ENCODE measurements at regions not wholly inside any gene's neighbourhood (a gene's known extent, or its start where the extent isn't known, plus 50 kb on each side); places are given as distances from the start of the nearest gene placed in this dataset.

DNA sequence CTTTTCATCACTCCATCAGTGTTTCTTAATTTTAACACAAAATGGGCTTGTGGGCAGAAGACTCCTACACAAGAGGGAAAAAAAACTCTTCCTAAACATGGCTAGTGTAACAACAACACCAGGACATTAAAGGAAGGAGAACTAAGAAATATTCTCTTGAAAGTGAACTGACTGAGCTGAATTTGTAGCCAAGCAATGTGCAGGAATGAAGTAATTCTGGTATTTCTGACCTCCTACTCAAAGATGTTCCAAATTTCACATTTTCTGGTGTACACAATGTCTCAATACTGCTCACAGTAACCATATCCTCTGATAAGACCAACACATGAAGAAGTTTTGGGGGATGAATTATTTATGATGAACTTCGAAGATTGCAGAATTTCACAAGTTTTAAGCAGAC, 357.3 kb downstream of the DUSP6 start:
- Histone ChIP-seq H3K4me2 (no peak overlapping the region), H3K9ac (no peak overlapping the region), H3K4me3 (ENCODE audit: low read depth in 2 of 2, low read length in 1 of 2) (no peak overlapping the region), H3K36me3 (replicated peaks in 1 of 2; ENCODE audit: control insufficient read depth in 1 of 2, insufficient read depth in 2 of 2, low read length in 1 of 2) (no peaks in the 10 kb centered on the region), H2AFZ (ENCODE audit: low read depth) (no peak overlapping the region), H3K9me2 (no peaks in the 10 kb centered on the region), H3K79me2 (ENCODE audit: insufficient read depth) (no peaks in the 10 kb centered on the region), H3K27ac (ENCODE audit: low read depth in 2 of 2, low read length in 1 of 2) (no peak overlapping the region), H3K4me1 (ENCODE audit: control insufficient read depth in 1 of 2, insufficient read depth in 2 of 2, low read depth in 1 of 2, low read length in 1 of 2) (no peaks in the 10 kb centered on the region), H3K27me3 (ENCODE audit: insufficient read depth) (no peaks in the 10 kb centered on the region), H3F3A (replicated peaks; ENCODE audit: insufficient read depth) (no peaks in the 10 kb centered on the region), H3K9me3 (no peaks in the 10 kb centered on the region), H4K20me1 (ENCODE audit: insufficient read depth) (no peaks in the 10 kb centered on the region)
- WGBS (ENCODE audit: low lambda C conversion rate) = 29% methylated on average over 1 of the region's 1 CpG
- DNase-seq = no peak
- CTCF ChIA-PET = interaction anchor here (0.6 to 2.1 kb wide), 6 partner anchors 25 to 922 kb away, joined by 3 to 11 read pairs (median 3); no protein-coding TSS in a partner anchor
- no peak for TF ChIP-seq POLR2AphosphoS5 (IDR thresholded peaks at IDR 0.05; ENCODE audit: low read depth, low read length)
- TF ChIP-seq, protein P1, sequence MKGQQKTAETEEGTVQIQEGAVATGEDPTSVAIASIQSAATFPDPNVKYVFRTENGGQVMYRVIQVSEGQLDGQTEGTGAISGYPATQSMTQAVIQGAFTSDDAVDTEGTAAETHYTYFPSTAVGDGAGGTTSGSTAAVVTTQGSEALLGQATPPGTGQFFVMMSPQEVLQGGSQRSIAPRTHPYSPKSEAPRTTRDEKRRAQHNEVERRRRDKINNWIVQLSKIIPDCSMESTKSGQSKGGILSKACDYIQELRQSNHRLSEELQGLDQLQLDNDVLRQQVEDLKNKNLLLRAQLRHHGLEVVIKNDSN (IDR thresholded peaks at IDR 0.05; ENCODE audit: borderline replicate concordance, low read depth) = no peak
- TF ChIP-seq MEF2A (IDR thresholded peaks at IDR 0.05; ENCODE audit: borderline replicate concordance, low read depth) = no peak
- TF ChIP-seq RXRA (IDR thresholded peaks at IDR 0.05; ENCODE audit: borderline replicate concordance, low read depth) = no peak
- TF ChIP-seq TEAD4 (IDR thresholded peaks at IDR 0.05; ENCODE audit: borderline replicate concordance, insufficient read depth) = no peak
- TF ChIP-seq, protein P2, sequence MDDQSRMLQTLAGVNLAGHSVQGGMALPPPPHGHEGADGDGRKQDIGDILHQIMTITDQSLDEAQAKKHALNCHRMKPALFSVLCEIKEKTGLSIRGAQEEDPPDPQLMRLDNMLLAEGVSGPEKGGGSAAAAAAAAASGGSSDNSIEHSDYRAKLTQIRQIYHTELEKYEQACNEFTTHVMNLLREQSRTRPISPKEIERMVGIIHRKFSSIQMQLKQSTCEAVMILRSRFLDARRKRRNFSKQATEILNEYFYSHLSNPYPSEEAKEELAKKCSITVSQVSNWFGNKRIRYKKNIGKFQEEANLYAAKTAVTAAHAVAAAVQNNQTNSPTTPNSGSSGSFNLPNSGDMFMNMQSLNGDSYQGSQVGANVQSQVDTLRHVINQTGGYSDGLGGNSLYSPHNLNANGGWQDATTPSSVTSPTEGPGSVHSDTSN (IDR thresholded peaks at IDR 0.05) = no peak
- no peak for TF ChIP-seq RFX5 (IDR thresholded peaks at IDR 0.05; ENCODE audit: low read length)
- TF ChIP-seq RAD21 (IDR thresholded peaks at IDR 0.05; ENCODE audit: low read length) = no peak
- TF ChIP-seq GABPA (IDR thresholded peaks at IDR 0.05; ENCODE audit: low read depth) = no peak
- POLR2A ChIA-PET = no interaction called here

- Histone ChIP-seq H3K9ac (no peak overlapping the region), H4K20me1 (ENCODE audit: insufficient read depth) (no peaks in the 10 kb centered on the region), H3K4me1 (ENCODE audit: control insufficient read depth in 1 of 2, insufficient read depth in 2 of 2, low read depth in 1 of 2, low read length in 1 of 2) (no peaks in the 10 kb centered on the region), H3K9me3 (no peaks in the 10 kb centered on the region), H3K9me2 (no peaks in the 10 kb centered on the region), H3K79me2 (ENCODE audit: insufficient read depth) (no peaks in the 10 kb centered on the region), H3F3A (replicated peaks; ENCODE audit: insufficient read depth) (no peaks in the 10 kb centered on the region), H3K4me2 (no peak overlapping the region), H3K27ac (ENCODE audit: low read depth in 2 of 2, low read length in 1 of 2) (no peak overlapping the region), H2AFZ (ENCODE audit: low read depth) (no peak overlapping the region), H3K27me3 (ENCODE audit: insufficient read depth) (no peaks in the 10 kb centered on the region), H3K4me3 (ENCODE audit: low read depth in 2 of 2, low read length in 1 of 2) (no peak overlapping the region), H3K36me3 (replicated peaks in 1 of 2; ENCODE audit: control insufficient read depth in 1 of 2, insufficient read depth in 2 of 2, low read length in 1 of 2) (no peaks in the 10 kb centered on the region)
- TF ChIP-seq RAD21 (IDR thresholded peaks at IDR 0.05; ENCODE audit: low read length) (no peak), MEF2A (IDR thresholded peaks at IDR 0.05; ENCODE audit: borderline replicate concordance, low read depth) (no peak), FOXM1 (IDR thresholded peaks at IDR 0.05; ENCODE audit: low read depth) (no peak), MXI1 (IDR thresholded peaks at IDR 0.05; ENCODE audit: low read depth, low read length) (no peak), TCF12 (IDR thresholded peaks at IDR 0.05) (no peak), RXRA (IDR thresholded peaks at IDR 0.05; ENCODE audit: borderline replicate concordance, low read depth) (no peak)
- TF ChIP-seq, protein P2 (IDR thresholded peaks at IDR 0.05) = no peak
- DNase-seq = no peak
- ChIA-PET POLR2A (no interaction called here), CTCF (interaction anchor here (0.6 to 2.1 kb wide), 31 partner anchors 10 to 922 kb away, joined by 3 to 34 read pairs (median 4); partner anchors contain the start of gene KITLG)
- 100% methylated on average over 2 of the region's 2 CpGs for WGBS (ENCODE audit: low lambda C conversion rate)
Observed at GRCh38 chr12:88994537-88994936, 357.8 kb downstream of the DUSP6 start.
